Progenitor cell of endocrine pancreas (in vitro differentiated cells): ENCODE measurements at regions not wholly inside any gene's neighbourhood (a gene's known extent, or its start where the extent isn't known, plus 50 kb on each side); places are given as distances from the start of the nearest gene placed in this dataset.
"Not testable (repeated sequence)": the region's sequence is repeated elsewhere in the genome, so short reads cannot be mapped to it uniquely, and the experiment has no call there.

Experiments used
- DNase-seq: peaks from one replicate; pipeline ENCODE4 v3.0.0; 2021; ENCODE audit warnings: low spot score; ENCODE audit not compliant: unreplicated experiment
- H3K27ac Mint-ChIP-seq: 2 replicates; pipeline ENCODE4 v1.8.0; 2021; ENCODE audit warnings: mild to moderate bottlenecking, moderate library complexity, mixed read lengths
- H3K27me3 Mint-ChIP-seq: 2 replicates; pipeline ENCODE4 v1.8.0; 2021; ENCODE audit warnings: mixed read lengths
- H3K36me3 Mint-ChIP-seq: 2 replicates; pipeline ENCODE4 v1.8.0; 2022; ENCODE audit warnings: mixed read lengths; ENCODE audit not compliant: insufficient read depth
- H3K4me1 Mint-ChIP-seq: 2 replicates; pipeline ENCODE4 v1.8.0; 2021; ENCODE audit warnings: low read depth, mixed read lengths
- H3K4me3 Mint-ChIP-seq: 2 replicates; pipeline ENCODE4 v1.8.0; 2021; ENCODE audit warnings: low read depth, mild to moderate bottlenecking, moderate library complexity, mixed read lengths
- H3K9me3 Mint-ChIP-seq: 2 replicates; pipeline ENCODE4 v1.8.0; 2021; ENCODE audit warnings: low read depth, mixed read lengths
- CTCF ChIP-seq: fragments of 200-600 bp; sonication (generic); IDR thresholded peaks from one replicate; pipeline ENCODE4 v1.5.0; 2021; ENCODE audit warnings: antibody characterized with exemption, mild to moderate bottlenecking; ENCODE audit not compliant: unreplicated experiment

- Mint-ChIP-seq H3K27ac (no peak overlapping the region), H3K9me3 (peaks cover 25% of the 10 kb centered on the region), H3K27me3 (no peaks in the 10 kb centered on the region), H3K4me3 (no peak overlapping the region), H3K4me1 (no peaks in the 10 kb centered on the region), H3K36me3 (no peaks in the 10 kb centered on the region)
- TF ChIP-seq CTCF: no peak
- DNase-seq: no peak
Measured at GRCh38 chrX:95754411-95754810, 930.2 kb upstream of the DIAPH2 start.

- Mint-ChIP-seq H3K36me3 (no peaks in the 10 kb centered on the region), H3K27me3 (no peaks in the 10 kb centered on the region), H3K9me3 (peaks cover 14% of the 10 kb centered on the region), H3K4me3 (no peak overlapping the region), H3K27ac (no peak overlapping the region), H3K4me1 (peaks cover 7% of the 10 kb centered on the region)
- TF ChIP-seq CTCF: no peak
- DNase-seq: no peak
Measured at GRCh38 chrX:95760356-95760755, 924.3 kb upstream of the DIAPH2 start.

- no peak overlapping the region for H3K4me3 Mint-ChIP-seq
- no peak for DNase-seq
- TF ChIP-seq CTCF: peak; percentile 38
- H3K9me3 Mint-ChIP-seq: peaks cover 5% of the 10 kb centered on the region
- H3K36me3 Mint-ChIP-seq: no peaks in the 10 kb centered on the region
- no peaks in the 10 kb centered on the region for H3K27me3 Mint-ChIP-seq
- peaks cover 14% of the 10 kb centered on the region for H3K4me1 Mint-ChIP-seq
- H3K27ac Mint-ChIP-seq: no peak overlapping the region
Measured at GRCh38 chrX:95762716-95763115, 921.9 kb upstream of the DIAPH2 start.

- Mint-ChIP-seq H3K9me3 (no peaks in the 10 kb centered on the region), H3K36me3 (no peaks in the 10 kb centered on the region), H3K27me3 (no peaks in the 10 kb centered on the region), H3K4me3 (no peak overlapping the region), H3K27ac (peak overlapping the region; percentile 58), H3K4me1 (peaks cover 14% of the 10 kb centered on the region)
- peak; percentile 82 for TF ChIP-seq CTCF
- DNase-seq: peak; percentile 11
Measured at GRCh38 chrX:95764972-95765451, 919.6 kb upstream of the DIAPH2 start.

- H3K27ac Mint-ChIP-seq, H3K9me3 Mint-ChIP-seq, H3K27me3 Mint-ChIP-seq, H3K4me3 Mint-ChIP-seq, H3K4me1 Mint-ChIP-seq, H3K36me3 Mint-ChIP-seq, DNase-seq: not testable (repeated sequence)
Measured at GRCh38 chrX:95771198-95771597, 913.4 kb upstream of the DIAPH2 start.

GRCh38 chrX:95791876-95792275 is 892.8 kb upstream of the DIAPH2 start:
- H3K4me3 Mint-ChIP-seq: no peak overlapping the region
- H3K27me3 Mint-ChIP-seq: peaks cover 10% of the 10 kb centered on the region
- H3K27ac Mint-ChIP-seq: no peak overlapping the region
- peaks cover 11% of the 10 kb centered on the region for H3K4me1 Mint-ChIP-seq
- DNase-seq: no peak
- H3K36me3 Mint-ChIP-seq: peaks cover 2% of the 10 kb centered on the region
- H3K9me3 Mint-ChIP-seq: peaks cover 4% of the 10 kb centered on the region
- no peak for TF ChIP-seq CTCF
